ENCODE measurements at regions not wholly inside any gene's neighbourhood (a gene's known extent, or its start where the extent isn't known, plus 50 kb on each side); places are given as distances from the start of the nearest gene placed in this dataset.

GRCh38 chr1:239924741-239925350, 166.8 kb upstream of the FMN2 start:
- Histone ChIP-seq H3K27ac (replicated peaks) (no peak overlapping the region), H3K4me3 (replicated peaks; ENCODE audit: insufficient read depth, low read length) (no peak overlapping the region), H3K27me3 (ENCODE audit: insufficient read depth, poor library complexity, severe bottlenecking) (no peaks in the 10 kb centered on the region)
- TF ChIP-seq GABPA (IDR thresholded peaks at IDR 0.05; ENCODE audit: low read depth), result no peak
- no peak for DNase-seq (ENCODE audit: low read depth in 1 of 2, low spot score in 1 of 2)

- Histone ChIP-seq H3K4me3 (replicated peaks; ENCODE audit: insufficient read depth, low read length) (no peak overlapping the region), H3K27me3 (ENCODE audit: insufficient read depth, poor library complexity, severe bottlenecking) (no peaks in the 10 kb centered on the region), H3K27ac (replicated peaks) (no peak overlapping the region)
- DNase-seq (ENCODE audit: low read depth in 1 of 2, low spot score in 1 of 2), result no peak
- TF ChIP-seq POLR2AphosphoS5 (IDR thresholded peaks at IDR 0.05; ENCODE audit: low read depth) (no peak), REST (IDR thresholded peaks at IDR 0.05; ENCODE audit: insufficient replicate concordance, low read depth) (no peak), SPI1 (IDR thresholded peaks at IDR 0.05; ENCODE audit: borderline replicate concordance, low read depth) (no peak)
Observed at GRCh38 chr1:239926184-239926583, 165.5 kb upstream of the FMN2 start.

GRCh38 chr1:239929317-239929716, 162.4 kb upstream of the FMN2 start:
- DNase-seq (ENCODE audit: low read depth in 1 of 2, low spot score in 1 of 2), result no peak
- Histone ChIP-seq H3K27ac (replicated peaks) (no peak overlapping the region), H3K4me3 (replicated peaks; ENCODE audit: insufficient read depth, low read length) (no peak overlapping the region), H3K27me3 (ENCODE audit: insufficient read depth, poor library complexity, severe bottlenecking) (no peaks in the 10 kb centered on the region)
- TF ChIP-seq CTCF (IDR thresholded peaks at IDR 0.05; ENCODE audit: insufficient read depth, low read length) (no peak), SPI1 (IDR thresholded peaks at IDR 0.05; ENCODE audit: borderline replicate concordance, low read depth) (no peak), GABPA (IDR thresholded peaks at IDR 0.05; ENCODE audit: low read depth) (no peak), REST (IDR thresholded peaks at IDR 0.05; ENCODE audit: insufficient replicate concordance, low read depth) (no peak), POLR2AphosphoS5 (IDR thresholded peaks at IDR 0.05; ENCODE audit: low read depth) (no peak)

- Histone ChIP-seq H3K27me3 (ENCODE audit: insufficient read depth, poor library complexity, severe bottlenecking) (no peaks in the 10 kb centered on the region), H3K27ac (replicated peaks) (no peak overlapping the region), H3K4me3 (replicated peaks; ENCODE audit: insufficient read depth, low read length) (no peak overlapping the region)
- TF ChIP-seq REST (IDR thresholded peaks at IDR 0.05; ENCODE audit: insufficient replicate concordance, low read depth) (no peak), GABPA (IDR thresholded peaks at IDR 0.05; ENCODE audit: low read depth) (no peak), CTCF (IDR thresholded peaks at IDR 0.05; ENCODE audit: insufficient read depth, low read length) (no peak), SPI1 (IDR thresholded peaks at IDR 0.05; ENCODE audit: borderline replicate concordance, low read depth) (no peak), POLR2AphosphoS5 (IDR thresholded peaks at IDR 0.05; ENCODE audit: low read depth) (no peak)
- DNase-seq (ENCODE audit: low read depth in 1 of 2, low spot score in 1 of 2), result no peak
Observed at GRCh38 chr1:239930686-239931262, 160.9 kb upstream of the FMN2 start.
